Tongue (tissue), 1 donor: ENCODE measurements at regions not wholly inside any gene's neighbourhood (a gene's known extent, or its start where the extent isn't known, plus 50 kb on each side); places are given as distances from the start of the nearest gene placed in this dataset.

Experiments used
- DNase-seq: peaks from one replicate; pipeline ENCODE4 v3.0.0-alpha.2; 2015

DNA sequence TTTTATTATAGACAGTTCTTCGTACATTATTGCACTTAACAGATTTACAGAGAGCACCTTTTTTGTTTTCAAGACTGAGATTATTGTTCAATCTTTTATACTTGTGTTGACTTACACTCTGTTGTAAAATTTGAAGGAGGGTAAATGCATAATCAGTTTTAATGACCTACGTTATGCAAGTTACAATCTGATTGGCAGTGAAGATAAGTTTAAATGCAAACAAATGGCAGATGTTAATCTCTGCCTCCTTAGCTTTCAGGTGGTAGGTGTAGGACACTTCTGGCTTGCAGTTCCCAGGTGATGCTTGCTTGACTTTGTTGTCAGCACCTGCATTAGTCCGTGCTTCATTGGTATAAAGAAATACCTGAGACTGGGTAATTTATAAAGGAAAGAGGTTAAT lies 424.9 kb downstream of the FGF9 start:
- no peak for DNase-seq

DNA sequence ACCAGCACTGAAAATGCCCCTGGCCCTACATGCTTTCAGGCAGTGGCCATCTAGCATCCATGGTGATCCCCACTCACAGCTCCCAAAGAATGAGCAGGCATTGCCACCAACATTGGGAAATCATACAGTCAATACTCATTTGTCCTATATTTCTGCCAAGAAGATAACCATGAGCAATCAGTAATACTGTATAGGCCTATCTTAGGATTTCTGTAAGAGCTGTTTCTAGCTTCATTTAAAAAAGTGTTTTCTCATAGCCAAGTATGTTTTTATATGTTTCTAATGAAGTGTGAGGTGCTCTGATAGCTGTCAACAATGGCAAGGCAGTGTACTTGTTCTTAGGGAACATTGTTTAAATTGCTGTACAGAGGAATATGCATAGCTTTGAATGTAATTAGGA lies 428.7 kb downstream of the FGF9 start:
- DNase-seq = no peak

DNA sequence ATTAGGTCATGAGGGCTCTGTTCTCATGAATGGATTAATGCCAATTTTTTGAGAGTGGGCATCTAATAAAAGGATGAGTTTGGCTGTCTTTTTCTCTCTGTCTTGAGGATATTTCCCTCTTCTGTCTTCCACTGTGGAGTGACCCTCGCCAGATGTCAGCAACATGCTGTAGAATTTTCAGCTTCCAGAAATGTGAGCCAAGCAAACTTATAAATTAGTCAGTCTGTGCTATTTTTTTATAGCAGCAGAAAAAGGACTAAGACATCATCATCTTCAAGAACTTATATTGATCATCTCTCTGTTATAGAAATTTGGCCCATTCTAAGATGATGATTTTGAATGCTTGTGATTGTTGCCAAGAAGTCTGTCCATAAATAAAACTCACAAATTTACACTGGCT lies 431.4 kb downstream of the FGF9 start:
- DNase-seq = peak; percentile 61

DNA sequence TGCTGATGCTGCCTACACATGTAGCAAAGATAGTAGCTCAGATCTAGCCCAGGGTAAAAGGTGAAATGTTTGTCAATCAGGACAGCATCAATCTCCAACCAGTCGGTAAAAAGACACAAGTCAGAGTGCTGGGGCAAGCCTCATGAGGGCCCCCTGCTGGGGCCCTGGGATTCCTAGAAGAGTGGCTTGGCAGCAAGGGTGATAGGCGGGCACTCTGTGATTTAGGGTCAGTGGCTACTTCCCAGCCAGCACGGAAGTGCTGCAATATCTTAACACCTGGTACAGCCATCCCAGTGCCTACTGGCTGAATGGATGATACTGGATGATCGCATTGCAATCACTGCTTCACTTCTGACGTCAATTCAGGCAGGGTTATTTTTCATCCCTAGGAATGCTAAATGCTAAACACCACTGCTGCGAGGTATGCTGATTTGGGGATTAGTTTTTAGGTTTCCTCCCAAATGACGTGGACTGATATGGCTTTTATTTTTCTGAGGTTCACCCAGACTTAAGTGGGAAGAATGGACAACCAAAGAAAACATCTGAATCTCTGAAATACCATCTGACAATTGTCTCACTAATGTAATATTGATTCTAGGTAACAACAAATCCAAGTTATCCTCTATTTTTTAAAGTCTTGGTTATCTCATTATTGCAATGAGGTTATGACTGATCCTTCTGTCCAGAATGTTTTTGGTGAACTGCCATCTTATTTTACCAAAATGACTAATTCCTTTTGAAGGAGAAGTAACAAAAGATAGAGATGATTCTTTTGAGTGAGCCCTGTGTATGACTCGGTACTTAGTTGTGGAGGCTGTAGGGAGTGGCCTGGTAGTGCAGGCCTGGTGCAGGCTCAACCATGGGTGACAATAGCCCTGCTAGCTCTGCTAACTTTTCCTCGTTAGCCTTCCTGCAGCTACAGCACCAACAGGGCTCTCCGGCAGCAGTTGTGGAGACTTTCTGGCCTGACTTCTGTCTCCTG lies 432.5 kb downstream of the FGF9 start:
- no peak for DNase-seq

DNA sequence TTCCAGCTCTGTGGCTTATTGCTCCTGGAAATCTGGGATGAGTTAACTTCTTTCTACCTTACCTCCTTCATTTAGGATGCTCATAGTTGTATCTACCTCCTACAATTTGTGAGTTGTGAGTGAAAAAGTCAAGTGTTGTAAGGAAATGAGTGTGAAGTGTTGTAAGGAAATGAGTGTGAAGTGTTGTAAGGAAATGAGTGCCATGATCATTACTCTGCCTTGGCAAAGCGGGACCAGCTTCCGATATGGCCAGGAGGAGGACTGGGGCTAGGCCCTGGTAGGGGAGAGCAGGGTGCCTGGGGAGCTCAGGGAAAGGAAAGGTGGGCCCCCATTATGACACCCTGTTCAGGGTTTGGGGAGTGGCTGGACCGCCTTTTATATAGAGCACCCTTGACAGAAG lies 435.2 kb downstream of the FGF9 start:
- DNase-seq = no peak

DNA sequence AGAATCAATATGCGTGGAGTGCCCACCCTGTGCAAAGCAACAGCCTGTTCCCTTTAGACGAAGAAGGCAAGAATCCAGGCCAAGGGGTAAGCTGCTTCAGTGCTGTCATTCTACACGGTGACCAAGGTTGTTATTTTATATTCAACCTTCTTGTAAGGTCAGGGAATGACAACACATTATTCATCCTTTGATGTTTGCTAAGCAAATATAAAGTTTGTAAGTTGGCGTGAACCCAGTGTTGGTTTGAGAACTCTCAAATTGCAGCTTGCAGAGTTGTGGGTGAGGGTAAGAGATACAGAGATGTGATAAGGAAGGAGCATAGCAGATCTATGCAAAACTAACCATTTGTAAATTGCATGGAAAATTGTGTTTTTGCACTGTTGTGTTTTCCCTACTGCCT lies 436.7 kb downstream of the FGF9 start:
- no peak for DNase-seq

DNA sequence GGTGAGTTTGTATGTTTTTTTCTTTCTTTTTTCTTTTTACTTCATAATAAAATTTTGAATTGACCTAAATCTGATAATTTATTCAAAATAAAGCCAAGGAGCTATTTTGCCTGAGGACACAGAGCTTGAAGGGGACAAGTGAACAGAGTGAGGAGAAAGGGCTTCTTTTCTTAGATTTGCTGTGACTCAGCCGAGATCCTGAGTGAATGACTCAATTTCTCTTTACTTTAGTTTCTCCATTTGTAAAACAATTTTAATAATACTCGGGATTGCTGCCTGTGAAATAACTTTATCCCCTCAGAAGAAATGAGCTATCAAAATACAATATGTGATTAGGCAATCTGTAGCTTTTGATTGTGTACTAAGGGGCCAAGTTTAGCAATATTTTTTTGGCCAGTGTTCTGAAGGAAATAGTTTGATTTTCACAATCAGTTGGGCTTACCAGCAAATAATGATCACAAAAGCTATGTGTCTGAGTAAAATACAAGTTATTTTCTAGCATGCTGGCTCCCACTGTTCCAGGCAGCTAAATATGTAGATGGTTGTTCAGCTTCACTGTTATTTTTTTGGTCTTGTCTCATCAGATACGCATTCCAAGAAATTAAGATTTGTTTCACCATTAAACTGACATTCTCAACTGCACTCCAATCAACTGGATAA lies 437.5 kb downstream of the FGF9 start:
- no peak for DNase-seq

DNA sequence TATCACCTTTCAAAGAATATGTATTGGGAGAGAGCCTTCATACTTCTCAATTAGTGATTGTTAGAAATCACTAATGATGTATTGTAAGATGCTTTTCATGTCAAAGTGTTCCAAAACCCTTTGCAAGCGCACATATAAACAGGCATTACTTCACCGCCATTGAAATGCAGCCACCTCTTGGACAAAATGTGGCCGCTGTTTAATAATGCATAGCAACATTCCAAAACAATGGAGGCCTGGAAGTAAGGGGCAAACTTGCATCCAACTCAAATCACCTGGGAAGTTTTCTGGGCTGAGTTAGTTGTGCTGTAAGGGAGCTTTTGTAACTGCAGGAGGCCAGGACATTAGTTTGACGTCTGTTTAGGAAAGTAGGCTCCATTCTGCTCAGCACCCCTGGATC lies 438.1 kb downstream of the FGF9 start:
- peak; percentile 87 for DNase-seq

DNA sequence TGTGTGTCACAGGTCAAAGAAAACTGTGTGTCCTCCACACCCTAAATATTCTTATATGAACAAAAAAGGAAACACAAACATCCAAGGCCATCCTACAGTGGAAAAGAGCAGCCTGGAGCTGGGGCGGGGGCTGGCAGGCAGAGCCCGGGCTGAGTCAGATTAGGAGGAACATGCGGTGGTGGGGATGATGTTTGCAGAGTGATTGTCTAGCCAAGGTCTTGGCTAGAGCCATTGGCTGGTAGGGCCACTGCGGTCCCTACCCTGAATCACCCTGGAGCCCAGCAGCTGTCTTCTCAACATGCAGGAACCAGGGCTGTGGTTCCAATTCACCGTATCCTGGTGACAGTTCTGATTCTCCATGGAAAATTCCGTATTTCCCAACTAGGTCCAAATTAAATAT lies 439.5 kb downstream of the FGF9 start:
- DNase-seq = no peak

DNA sequence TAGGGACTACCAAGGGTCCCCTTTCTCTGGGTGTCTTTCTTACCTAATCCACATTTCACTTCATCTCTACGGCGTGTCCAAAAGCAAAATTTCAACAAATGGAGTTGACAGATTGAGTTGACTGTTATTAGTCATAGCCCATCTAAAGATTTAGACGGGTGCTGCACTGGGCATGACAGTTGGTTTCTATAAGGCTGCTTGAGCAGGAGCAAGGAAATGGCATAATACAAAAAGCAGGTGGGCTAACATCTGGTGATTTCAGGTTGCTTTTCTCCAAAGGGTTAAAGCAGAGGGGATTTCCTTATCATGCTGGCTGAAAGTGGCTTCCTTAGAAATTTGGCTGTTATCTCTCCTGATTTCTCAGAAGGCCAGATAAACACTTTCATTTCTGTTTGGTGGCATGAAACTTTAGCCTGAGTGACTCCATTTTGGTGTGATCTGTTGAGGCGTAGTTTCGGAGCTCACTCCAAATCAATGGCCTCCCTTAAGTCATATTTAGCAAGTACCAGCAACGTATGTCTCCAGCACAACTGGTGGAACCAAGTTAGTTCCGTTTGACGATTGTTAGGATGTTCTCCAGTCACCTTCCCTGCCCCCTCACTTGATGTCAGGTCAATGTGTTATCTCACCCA lies 440.4 kb downstream of the FGF9 start:
- DNase-seq = no peak

DNA sequence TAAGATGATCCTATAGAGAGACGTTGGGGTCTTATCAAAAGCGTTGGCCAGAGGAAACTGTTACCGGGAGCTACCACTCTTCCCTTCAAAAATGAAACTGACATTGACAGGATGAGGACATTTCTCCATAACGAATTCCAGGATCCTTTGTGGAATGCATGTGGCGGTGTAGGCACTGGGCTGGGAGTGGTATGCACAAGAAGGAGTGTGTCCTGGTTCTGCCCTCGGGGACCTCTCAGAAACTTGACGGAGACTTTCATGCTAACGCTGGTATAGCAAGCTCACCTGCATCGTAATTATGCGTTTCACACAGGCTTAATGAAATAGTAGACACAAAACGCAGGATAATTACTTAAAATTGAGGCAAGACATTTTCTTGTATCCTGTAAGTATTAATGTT lies 441.1 kb downstream of the FGF9 start:
- DNase-seq = no peak

DNA sequence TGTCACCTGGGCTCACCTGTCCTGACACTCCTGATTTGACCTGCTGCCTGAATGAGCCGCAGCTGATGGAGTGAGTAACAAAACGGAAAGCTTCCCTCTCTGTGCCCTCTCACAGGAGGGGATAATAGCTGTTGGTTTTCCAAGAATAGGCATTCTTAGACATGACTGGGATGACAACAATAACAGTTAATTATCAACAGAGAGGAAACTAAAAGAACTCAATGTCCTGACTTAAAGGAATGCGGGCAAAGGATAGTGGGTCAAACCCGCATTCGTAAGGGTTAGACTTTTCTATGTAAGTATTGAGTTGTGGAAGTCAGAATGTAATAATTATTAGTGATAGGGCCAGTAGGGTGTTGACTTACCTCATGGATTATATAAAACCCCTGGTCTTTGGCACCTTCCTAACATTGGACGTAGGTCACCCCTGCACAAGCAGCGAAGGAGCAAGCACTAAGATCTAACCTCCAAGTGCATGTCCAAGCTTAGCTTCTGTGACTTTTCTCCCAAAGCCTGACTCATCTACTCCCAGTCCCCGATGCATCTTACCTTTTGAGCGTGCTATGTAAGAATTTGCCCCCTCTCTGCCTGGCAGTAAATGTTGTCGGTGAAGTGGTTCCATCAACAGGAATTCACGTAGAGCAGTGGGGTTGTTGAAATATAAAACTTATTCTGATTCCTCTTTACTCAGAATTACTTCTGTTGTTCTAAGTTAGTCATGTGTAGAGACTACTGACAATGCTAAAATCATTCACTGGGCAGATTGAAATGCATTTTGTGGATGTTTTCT lies 442.3 kb downstream of the FGF9 start:
- DNase-seq = no peak

DNA sequence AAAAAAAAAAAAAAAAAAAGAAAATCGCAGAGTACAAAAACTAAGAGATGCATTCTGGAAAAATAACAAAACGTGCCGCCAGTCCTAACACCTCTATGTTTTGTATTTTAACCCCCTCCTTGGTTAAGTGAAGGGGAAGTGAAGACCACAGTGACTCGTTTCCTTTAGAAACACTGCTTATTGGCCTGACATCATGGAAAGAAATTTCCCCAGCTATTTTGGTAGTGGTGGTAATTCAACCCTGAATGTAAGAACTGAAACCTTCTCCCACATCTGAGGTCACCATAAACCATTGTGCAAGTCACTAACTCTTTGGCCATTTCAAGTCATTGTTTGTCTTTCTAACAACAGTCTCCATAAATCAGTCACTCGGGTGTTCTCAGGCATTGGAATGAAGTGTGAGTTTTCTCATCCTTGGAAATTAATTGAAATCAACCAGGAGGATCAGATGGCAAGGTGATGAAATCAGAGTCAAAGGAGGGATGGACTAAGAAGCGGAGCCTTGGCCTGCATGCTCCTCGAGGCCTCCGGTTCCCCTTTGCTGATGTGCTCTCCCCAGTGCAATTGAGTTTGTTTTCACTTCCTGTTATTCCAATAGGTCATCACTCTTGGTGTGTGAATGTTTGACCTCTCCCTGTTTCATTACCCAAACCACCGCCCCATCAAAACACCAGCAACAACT lies 443.9 kb downstream of the FGF9 start:
- no peak for DNase-seq

DNA sequence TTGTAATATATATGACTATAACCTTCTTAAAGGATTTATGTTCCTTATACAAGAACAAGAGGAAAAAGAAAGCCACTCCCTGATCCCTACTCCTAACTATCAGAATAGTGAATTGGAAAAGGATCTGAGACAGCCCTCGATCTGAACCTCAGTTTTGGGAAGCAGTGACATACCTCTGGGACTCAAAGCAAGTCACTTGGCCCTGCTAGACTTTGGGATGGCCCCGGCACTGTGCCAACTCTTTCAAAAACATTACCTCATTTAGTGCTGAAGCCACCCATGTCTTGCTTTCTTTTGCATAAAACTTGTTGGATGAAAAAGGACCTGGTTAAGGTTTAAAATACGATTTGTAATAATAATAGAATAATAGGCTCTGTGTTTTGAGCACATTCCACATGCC lies 447.3 kb downstream of the FGF9 start:
- no peak for DNase-seq

DNA sequence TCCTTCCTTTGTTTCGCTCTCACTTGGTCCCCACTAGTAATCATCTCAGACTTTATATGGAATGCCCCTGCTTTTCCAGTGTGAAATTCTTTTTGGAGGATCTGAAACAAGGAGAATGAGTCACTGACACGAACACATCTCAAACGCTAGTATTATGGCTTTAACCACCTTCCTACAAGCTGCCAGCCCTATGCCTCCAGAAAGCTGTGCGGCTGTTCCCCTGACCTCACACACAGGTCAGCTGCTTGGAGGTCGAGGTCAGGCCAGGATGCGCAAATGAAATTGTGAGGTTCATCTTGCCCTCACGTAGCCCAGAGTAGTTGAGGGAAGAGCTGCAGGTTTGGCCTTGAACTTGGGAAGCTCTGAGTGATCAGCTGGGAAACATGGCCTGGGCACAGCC lies 449.8 kb downstream of the FGF9 start:
- DNase-seq = no peak

DNA sequence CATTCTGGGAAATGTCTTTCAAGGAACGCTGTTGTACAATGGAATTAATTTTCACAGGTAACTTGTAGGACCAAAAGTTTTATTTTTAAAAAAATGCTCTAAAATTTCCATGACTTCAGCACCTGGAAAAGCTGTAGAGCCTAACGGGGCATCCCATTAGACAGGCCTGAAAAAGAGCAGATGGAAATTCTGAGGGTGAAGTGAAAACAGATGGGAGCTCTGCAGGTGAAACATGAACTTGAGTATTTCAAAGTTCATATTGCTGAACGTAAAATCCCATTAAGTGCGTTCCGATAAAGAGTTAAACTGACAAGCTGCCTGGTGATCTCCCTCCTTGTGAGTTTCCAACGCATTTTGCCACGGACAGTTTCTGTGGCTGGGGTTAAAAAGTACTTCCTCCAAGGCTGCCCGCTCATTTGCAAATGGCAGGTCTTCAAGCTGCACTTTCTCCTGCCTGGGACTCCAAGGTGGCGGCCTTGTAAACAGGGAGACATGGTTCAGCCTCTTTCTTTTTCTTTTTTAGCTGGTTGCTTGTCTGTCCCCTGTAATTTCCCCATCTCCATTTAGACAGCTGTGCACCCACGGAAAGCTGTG lies 450.4 kb downstream of the FGF9 start:
- peak; percentile 68 for DNase-seq

DNA sequence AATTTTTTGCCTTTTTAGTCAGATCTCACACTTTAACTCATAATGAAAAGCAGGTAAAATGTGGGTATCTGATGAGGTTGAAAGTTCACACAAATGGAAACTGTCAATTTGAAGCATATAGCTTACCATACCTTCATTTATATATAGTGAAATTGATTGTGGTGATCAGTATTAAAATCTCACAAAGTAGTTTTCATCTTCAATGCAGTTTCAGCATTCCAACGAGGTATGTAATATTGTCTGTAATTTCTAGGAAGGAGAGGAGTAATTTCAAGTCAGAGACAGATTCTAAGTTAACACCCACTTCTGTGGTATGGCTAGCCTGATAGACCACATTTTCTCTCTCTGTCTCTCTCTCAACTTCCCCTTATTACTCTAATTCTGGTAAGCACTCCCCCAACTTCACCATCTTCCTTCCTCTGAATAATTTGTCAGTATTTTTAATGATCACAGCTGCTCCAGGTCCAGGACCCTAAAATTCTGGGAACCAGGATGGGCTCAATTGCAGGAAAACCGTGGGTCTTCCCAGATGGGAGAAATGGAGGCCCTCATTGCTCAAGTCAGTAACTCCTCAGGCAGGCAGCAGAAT lies 455.7 kb downstream of the FGF9 start:
- no peak for DNase-seq

DNA sequence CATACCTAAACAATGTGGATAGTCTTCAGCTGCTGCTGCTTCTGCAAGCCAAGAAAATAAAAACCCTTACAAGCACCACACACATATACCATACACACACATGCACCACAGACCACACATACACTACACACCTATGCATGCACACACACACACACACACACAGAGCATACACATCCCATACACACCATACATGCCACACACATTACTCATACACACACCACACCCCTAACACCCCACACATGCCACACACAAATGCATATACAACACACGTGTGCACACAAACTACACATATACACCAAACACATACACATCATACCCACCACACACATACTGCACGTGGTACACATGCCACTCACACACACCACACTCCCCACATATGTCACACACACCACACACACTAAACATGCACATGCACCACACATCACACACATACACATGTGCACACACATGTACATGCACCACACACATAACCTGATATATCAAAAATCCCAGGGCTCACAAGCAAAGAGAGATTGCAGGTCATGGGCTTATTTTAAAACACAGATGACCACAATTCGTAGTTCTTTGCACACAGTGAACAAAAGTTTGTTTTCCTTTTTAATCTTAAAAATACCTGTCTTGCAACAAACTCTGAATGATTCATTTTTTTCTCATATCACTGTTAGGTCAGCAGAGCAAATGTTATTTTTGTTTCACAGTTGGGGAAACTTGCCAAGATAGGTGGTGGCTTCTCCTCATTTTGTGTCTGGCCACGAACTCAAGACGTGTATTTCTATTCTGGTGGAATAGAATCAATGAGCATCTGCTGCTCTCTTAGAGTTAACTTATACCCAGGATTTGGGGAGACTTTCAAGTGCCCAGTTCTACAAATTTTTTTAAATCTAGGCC lies 456.6 kb downstream of the FGF9 start:
- no peak for DNase-seq

DNA sequence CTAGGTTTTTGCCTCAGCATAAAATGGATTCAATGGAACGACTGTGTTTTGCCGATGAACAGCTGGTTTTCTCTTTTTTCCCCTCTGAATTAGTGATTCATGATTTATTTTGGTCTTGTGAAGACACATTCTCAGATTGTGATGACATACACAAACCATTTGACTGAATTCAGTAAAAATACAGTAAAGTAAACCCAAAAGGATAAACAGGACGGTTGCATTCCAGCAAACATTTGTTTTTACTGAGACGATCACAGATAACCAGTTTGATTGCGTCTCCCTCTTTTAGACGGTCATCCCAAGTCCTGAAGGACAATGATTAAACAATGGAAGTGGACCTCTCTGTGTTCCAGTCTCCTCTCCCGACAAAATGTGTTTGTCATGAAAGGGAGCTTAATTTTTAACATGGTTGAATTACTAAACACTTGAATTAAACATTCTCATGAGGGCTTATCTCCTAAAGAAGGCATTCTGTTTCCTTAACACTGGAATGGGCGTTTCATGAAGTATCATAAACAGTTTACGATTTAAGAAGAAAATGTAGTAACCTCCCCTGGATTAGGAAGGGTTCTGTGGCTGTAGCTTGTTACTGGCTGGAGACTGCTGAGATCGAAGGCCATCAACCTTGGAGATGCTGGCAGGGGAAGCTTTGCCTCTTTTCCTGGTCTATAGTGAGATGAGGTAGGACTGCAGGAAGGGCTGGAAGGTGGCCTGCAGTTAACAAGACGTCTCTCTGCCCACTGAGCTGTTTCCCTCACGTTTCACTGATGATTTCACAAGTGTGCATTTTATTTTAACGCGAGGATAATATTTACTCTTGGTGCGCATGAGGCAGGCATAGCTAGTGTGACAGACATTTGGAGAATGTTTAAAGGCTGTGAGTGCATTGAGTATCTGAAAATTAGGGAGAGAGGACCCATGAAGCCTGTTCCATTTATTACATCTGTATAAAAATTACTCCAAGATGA lies 457.9 kb downstream of the FGF9 start:
- DNase-seq = peak; percentile 55
